ENCODE measurements at regions not wholly inside any gene's neighbourhood (a gene's known extent, or its start where the extent isn't known, plus 50 kb on each side); places are given as distances from the start of the nearest gene placed in this dataset.

GRCh38 chr19:30898353-30899103 lies 450.7 kb downstream of the TSHZ3 start:
- no peak for DNase-seq (ENCODE audit: low read depth in 2 of 2)

GRCh38 chr19:30897553-30897952 lies 451.7 kb downstream of the TSHZ3 start:
- no peak for DNase-seq (ENCODE audit: low read depth in 2 of 2)

GRCh38 chr19:30897034-30897433 lies 452.2 kb downstream of the TSHZ3 start:
- no peak for DNase-seq (ENCODE audit: low read depth in 2 of 2)

GRCh38 chr19:30896554-30896953 lies 452.7 kb downstream of the TSHZ3 start:
- DNase-seq (ENCODE audit: low read depth in 2 of 2): no peak

- no peak for DNase-seq (ENCODE audit: low read depth in 2 of 2)
Observed at GRCh38 chr19:30895946-30896345, 453.3 kb downstream of the TSHZ3 start.

- DNase-seq (ENCODE audit: low read depth in 2 of 2): no peak
Observed at GRCh38 chr19:30891051-30891450, 458.2 kb downstream of the TSHZ3 start.

GRCh38 chr19:30890033-30890432 lies 459.2 kb downstream of the TSHZ3 start:
- no peak for DNase-seq (ENCODE audit: low read depth in 2 of 2)

- DNase-seq (ENCODE audit: low read depth in 2 of 2): no peak
Observed at GRCh38 chr19:30888937-30889336, 460.3 kb downstream of the TSHZ3 start.

- DNase-seq (ENCODE audit: low read depth in 2 of 2): no peak
Observed at GRCh38 chr19:30887042-30887441, 462.2 kb downstream of the TSHZ3 start.

GRCh38 chr19:30886222-30886621 lies 463.0 kb downstream of the TSHZ3 start:
- no peak for DNase-seq (ENCODE audit: low read depth in 2 of 2)

GRCh38 chr19:30884146-30884812 lies 465.0 kb downstream of the TSHZ3 start:
- no peak for DNase-seq (ENCODE audit: low read depth in 2 of 2)

GRCh38 chr19:30883071-30883470 lies 466.2 kb downstream of the TSHZ3 start:
- no peak for DNase-seq (ENCODE audit: low read depth in 2 of 2)

GRCh38 chr19:30882411-30883005 lies 466.7 kb downstream of the TSHZ3 start:
- no peak for DNase-seq (ENCODE audit: low read depth in 2 of 2)

- DNase-seq (ENCODE audit: low read depth in 2 of 2): no peak
Observed at GRCh38 chr19:30881930-30882329, 467.3 kb downstream of the TSHZ3 start.

- no peak for DNase-seq (ENCODE audit: low read depth in 2 of 2)
Observed at GRCh38 chr19:30881281-30881680, 468.0 kb downstream of the TSHZ3 start.

- no peak for DNase-seq (ENCODE audit: low read depth in 2 of 2)
Observed at GRCh38 chr19:30880551-30880950, 468.7 kb downstream of the TSHZ3 start.

- no peak for DNase-seq (ENCODE audit: low read depth in 2 of 2)
Observed at GRCh38 chr19:30880151-30880550, 469.1 kb downstream of the TSHZ3 start.

GRCh38 chr19:30879736-30880135 lies 469.5 kb downstream of the TSHZ3 start:
- no peak for DNase-seq (ENCODE audit: low read depth in 2 of 2)

- no peak for DNase-seq (ENCODE audit: low read depth in 2 of 2)
Observed at GRCh38 chr19:30879225-30879624, 470.0 kb downstream of the TSHZ3 start.

GRCh38 chr19:30878495-30878894 lies 470.7 kb downstream of the TSHZ3 start:
- DNase-seq (ENCODE audit: low read depth in 2 of 2): no peak

- DNase-seq (ENCODE audit: low read depth in 2 of 2): no peak
Observed at GRCh38 chr19:30877661-30878113, 471.5 kb downstream of the TSHZ3 start.

- no peak for DNase-seq (ENCODE audit: low read depth in 2 of 2)
Observed at GRCh38 chr19:30873691-30874090, 475.5 kb downstream of the TSHZ3 start.

- DNase-seq (ENCODE audit: low read depth in 2 of 2): no peak
Observed at GRCh38 chr19:30873003-30873402, 476.2 kb downstream of the TSHZ3 start.
